ENCODE measurements at regions not wholly inside any gene's neighbourhood (a gene's known extent, or its start where the extent isn't known, plus 50 kb on each side); places are given as distances from the start of the nearest gene placed in this dataset.
"Not testable (repeated sequence)": the region's sequence is repeated elsewhere in the genome, so short reads cannot be mapped to it uniquely, and the experiment has no call there.

DNA sequence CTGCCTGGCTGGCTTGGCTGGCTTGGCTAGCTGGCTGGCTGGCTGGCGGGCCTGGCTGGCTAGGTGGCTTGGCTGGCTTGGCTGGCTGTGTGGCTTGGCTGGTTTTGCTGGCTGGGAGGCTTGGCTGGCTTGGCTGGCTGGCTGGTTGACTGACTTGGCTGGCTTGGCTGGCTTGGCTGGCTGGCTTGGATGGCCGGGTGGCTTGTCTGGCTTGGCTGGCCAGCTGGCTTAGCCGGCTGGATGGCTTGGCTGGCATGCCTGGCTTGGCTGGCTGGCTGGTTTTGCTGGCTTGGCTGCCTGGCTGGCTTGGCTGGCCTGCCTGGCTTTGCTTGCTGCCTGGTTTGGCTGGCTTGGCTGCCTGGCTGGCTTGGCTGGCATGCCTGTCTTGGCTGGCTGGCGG is 2817.3 kb downstream of the RPIA start:
- TF ChIP-seq, protein P1, sequence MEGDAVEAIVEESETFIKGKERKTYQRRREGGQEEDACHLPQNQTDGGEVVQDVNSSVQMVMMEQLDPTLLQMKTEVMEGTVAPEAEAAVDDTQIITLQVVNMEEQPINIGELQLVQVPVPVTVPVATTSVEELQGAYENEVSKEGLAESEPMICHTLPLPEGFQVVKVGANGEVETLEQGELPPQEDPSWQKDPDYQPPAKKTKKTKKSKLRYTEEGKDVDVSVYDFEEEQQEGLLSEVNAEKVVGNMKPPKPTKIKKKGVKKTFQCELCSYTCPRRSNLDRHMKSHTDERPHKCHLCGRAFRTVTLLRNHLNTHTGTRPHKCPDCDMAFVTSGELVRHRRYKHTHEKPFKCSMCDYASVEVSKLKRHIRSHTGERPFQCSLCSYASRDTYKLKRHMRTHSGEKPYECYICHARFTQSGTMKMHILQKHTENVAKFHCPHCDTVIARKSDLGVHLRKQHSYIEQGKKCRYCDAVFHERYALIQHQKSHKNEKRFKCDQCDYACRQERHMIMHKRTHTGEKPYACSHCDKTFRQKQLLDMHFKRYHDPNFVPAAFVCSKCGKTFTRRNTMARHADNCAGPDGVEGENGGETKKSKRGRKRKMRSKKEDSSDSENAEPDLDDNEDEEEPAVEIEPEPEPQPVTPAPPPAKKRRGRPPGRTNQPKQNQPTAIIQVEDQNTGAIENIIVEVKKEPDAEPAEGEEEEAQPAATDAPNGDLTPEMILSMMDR (IDR thresholded peaks at IDR 0.05), result not testable (repeated sequence)
- not testable (repeated sequence) for TF ChIP-seq EP300 (IDR thresholded peaks at IDR 0.05); POLR2A (IDR thresholded peaks at IDR 0.05; ENCODE audit: low read depth)

Data from esophagus muscularis mucosa (tissue), 4 donors.